Stomach (tissue), 8 donors: ENCODE measurements at regions not wholly inside any gene's neighbourhood (a gene's known extent, or its start where the extent isn't known, plus 50 kb on each side); places are given as distances from the start of the nearest gene placed in this dataset.
"Not testable (repeated sequence)": the region's sequence is repeated elsewhere in the genome, so short reads cannot be mapped to it uniquely, and the experiment has no call there.

Experiments
- DNase-seq, 2 donors: peaks; one replicate each; pipeline versions ENCODE4 v3.0.0 to v3.0.0-alpha.2; 2013 to 2019
- H3K27ac ChIP-seq, 5 donors: fragments of 200-600 bp in 4 of 5; sonication (generic) in 4 of 5; one replicate each; pipeline ENCODE4 v1.5.1; 2013 to 2019; ENCODE audit warnings: mild to moderate bottlenecking in 1 of 5, moderate library complexity in 1 of 5
- H3K27me3 ChIP-seq, 3 donors: fragments of 200-600 bp; sonication (generic); one replicate each; pipeline ENCODE4 v1.5.1; 2017 to 2019; ENCODE audit warnings: mixed run types in 1 of 3
- H3K36me3 ChIP-seq, 4 donors: fragments of 200-600 bp; sonication (generic); 1 replicate in 3 of 4; 2 replicates in 1 of 4; pipeline ENCODE4 v1.5.1; 2016 to 2019
- H3K4me1 ChIP-seq, 4 donors: fragments of 200-600 bp; sonication (generic); one replicate each; pipeline ENCODE4 v1.5.1; 2016 to 2019
- H3K4me3 ChIP-seq, 4 donors: fragments of 200-600 bp; sonication (generic) in 3 of 4; one replicate each; pipeline ENCODE4 v1.5.1; 2016 to 2019; ENCODE audit warnings: mild to moderate bottlenecking in 1 of 4
- H3K9me3 ChIP-seq, 4 donors: fragments of 200-600 bp; sonication (generic); one replicate each; pipeline ENCODE4 v1.5.1; 2016 to 2019
- CTCF ChIP-seq, 7 experiments: fragments of 450-650 bp in 4 of 7; fragments of 200-600 bp in 3 of 7; sonication (generic) in 3 of 7; IDR thresholded peaks; one replicate each; pipeline ENCODE4 v1.5.1; 2016 to 2019; ENCODE audit warnings: antibody characterized with exemption in 7 of 7, control low read depth in 2 of 7, mild to moderate bottlenecking in 1 of 7
- EP300 ChIP-seq: sonication (generic); formaldehyde crosslinking; IDR thresholded peaks from one replicate; pipeline ENCODE4 v1.6.1; 2017; ENCODE audit warnings: antibody characterized with exemption
- POLR2A ChIP-seq, 4 donors: fragments of 450-650 bp; IDR thresholded peaks; one replicate each; pipeline ENCODE4 v1.6.1; 2016; ENCODE audit warnings: antibody characterized with exemption in 4 of 4, control low read depth in 2 of 4, mild to moderate bottlenecking in 1 of 4, moderate library complexity in 1 of 4
- POLR2AphosphoS5 ChIP-seq, 3 donors: sonication (generic); formaldehyde crosslinking; IDR thresholded peaks; one replicate each; pipeline ENCODE4 v1.6.1; 2016; ENCODE audit warnings: antibody characterized with exemption in 3 of 3
- WGBS, 5 donors: extraction: QIAGEN DNeasy Blood & Tissue Kit in 3 of 5; methylation state at CpG; one replicate each; pipeline versions ENCODE4 v1.1.5 to v1.1.7; 2013 to 2018; 5-methylcytosine and 5-hydroxymethylcytosine counted together
- intact Hi-C: fragments of 100-400 bp; cut with DNase I; formaldehyde crosslinking; loops from one replicate; pipeline ENCODE4 v1.15.1; 2023; ENCODE audit warnings: low total_unique reads
- donor health status: healthy with polysubstance abuse.
- donor health status: Bipolar disorder and iron deficiency.
- donor health status: healthy.

GRCh38 chr2:101630224-101630949, 67.1 kb upstream of the MAP4K4 start:
- intact Hi-C loops, result no loop called here
- TF ChIP-seq POLR2AphosphoS5 (IDR thresholded peaks at IDR 0.05) (peak in 2 of 3 donors; percentile 79 to 92), EP300 (no peak)
- 52 to 68% (median 66%) methylated on average over 18 of the region's 18 CpGs for WGBS, 5 donors
- peak; percentile 34 to 91 for DNase-seq
- no peak overlapping the region for H3K4me3 ChIP-seq
- H3K27me3 ChIP-seq, result no peaks in the 10 kb centered on the region
- peak overlapping the region in 4 of 5 donors; percentile 29 to 81 (median 76) for H3K27ac ChIP-seq
- no peaks in the 10 kb centered on the region for H3K36me3 ChIP-seq
- peaks cover 0 to 7% (median 2%) of the 10 kb centered on the region in 4 donors for H3K4me1 ChIP-seq
- H3K9me3 ChIP-seq, result no peaks in the 10 kb centered on the region

GRCh38 chr2:101628030-101628392, 69.5 kb upstream of the MAP4K4 start:
- 89 to 99% (median 96%) methylated on average over 14 to 16 of the region's 16 CpGs for WGBS, 5 donors

GRCh38 chr2:101627285-101628029, 70.0 kb upstream of the MAP4K4 start:
- TF ChIP-seq EP300 (no peak), POLR2AphosphoS5 (IDR thresholded peaks at IDR 0.05) (no peak), POLR2A (IDR thresholded peaks at IDR 0.05) (no peak), CTCF (IDR thresholded peaks at IDR 0.05) (no peak)
- no peaks in the 10 kb centered on the region for H3K9me3 ChIP-seq
- intact Hi-C loops, result no loop called here
- WGBS, 5 donors, result 82 to 88% (median 84%) methylated on average over 14 of the region's 14 CpGs
- no peak for DNase-seq
- H3K4me1 ChIP-seq, result peaks cover 0 to 8% (median 7%) of the 10 kb centered on the region in 4 donors
- H3K27me3 ChIP-seq, result no peaks in the 10 kb centered on the region
- no peak overlapping the region for H3K4me3 ChIP-seq
- no peaks in the 10 kb centered on the region for H3K36me3 ChIP-seq
- H3K27ac ChIP-seq, result no peak overlapping the region

More at GRCh38 chr2:101628030-101628392, 69.5 kb upstream of the MAP4K4 start:
- Histone ChIP-seq H3K9me3 (no peaks in the 10 kb centered on the region), H3K4me3 (no peak overlapping the region), H3K27ac (no peak overlapping the region), H3K36me3 (no peaks in the 10 kb centered on the region), H3K4me1 (peaks cover 0 to 7% (median 2%) of the 10 kb centered on the region in 4 donors), H3K27me3 (no peaks in the 10 kb centered on the region)
- TF ChIP-seq CTCF (IDR thresholded peaks at IDR 0.05) (no peak), EP300 (no peak), POLR2AphosphoS5 (IDR thresholded peaks at IDR 0.05) (no peak), POLR2A (IDR thresholded peaks at IDR 0.05) (no peak)
- no peak for DNase-seq
- intact Hi-C loops, result no loop called here

GRCh38 chr2:101625814-101626213, 71.7 kb upstream of the MAP4K4 start:
- H3K27ac ChIP-seq, DNase-seq, H3K4me1 ChIP-seq, H3K9me3 ChIP-seq, H3K36me3 ChIP-seq, H3K27me3 ChIP-seq, H3K4me3 ChIP-seq, intact Hi-C loops: not testable (repeated sequence)
- WGBS, 5 donors, result 91 to 97% (median 94%) methylated on average over 8 of the region's 8 CpGs

GRCh38 chr2:101625387-101625786, 72.1 kb upstream of the MAP4K4 start:
- 69 to 82% (median 75%) methylated on average over 7 of the region's 7 CpGs for WGBS, 5 donors
- H3K36me3 ChIP-seq, result no peaks in the 10 kb centered on the region
- TF ChIP-seq POLR2AphosphoS5 (IDR thresholded peaks at IDR 0.05) (no peak), POLR2A (IDR thresholded peaks at IDR 0.05) (no peak), CTCF (IDR thresholded peaks at IDR 0.05) (no peak), EP300 (no peak)
- H3K27ac ChIP-seq, result no peak overlapping the region
- H3K4me1 ChIP-seq, result peaks cover 0 to 7% (median 2%) of the 10 kb centered on the region in 4 donors
- no peak overlapping the region for H3K4me3 ChIP-seq
- no peaks in the 10 kb centered on the region for H3K27me3 ChIP-seq
- intact Hi-C loops, result no loop called here
- no peaks in the 10 kb centered on the region for H3K9me3 ChIP-seq
- no peak for DNase-seq
